ENCODE measurements at regions not wholly inside any gene's neighbourhood (a gene's known extent, or its start where the extent isn't known, plus 50 kb on each side); places are given as distances from the start of the nearest gene placed in this dataset.

GRCh38 chr21:39121600-39122355 lies 61.5 kb downstream of the PSMG1 start:
- TF ChIP-seq EZH2 (IDR thresholded peaks at IDR 0.05; ENCODE audit: borderline replicate concordance, control insufficient read depth, low read depth, low read length) (no peak), SUPT20H (IDR thresholded peaks at IDR 0.05; ENCODE audit: borderline replicate concordance, control insufficient read depth, low read depth, low read length) (no peak), GATAD2B (conservative IDR thresholded peaks at IDR 0.05; ENCODE audit: low read depth) (no peak), CTCF (IDR thresholded peaks at IDR 0.05 in 2 of 3, conservative IDR thresholded peaks at IDR 0.05 in 1 of 3; ENCODE audit: control insufficient read depth in 2 of 3, extremely low read depth in 1 of 3, insufficient read depth in 1 of 3, low read depth in 3 of 3, low read length in 3 of 3) (no peak), GABPA (IDR thresholded peaks at IDR 0.05; ENCODE audit: low read depth) (no peak), CREM (IDR thresholded peaks at IDR 0.05; ENCODE audit: low read depth) (no peak), PRDM15 (CRISPR knock-in tag; IDR thresholded peaks at IDR 0.05) (no peak), RCOR1 (conservative IDR thresholded peaks at IDR 0.05; ENCODE audit: low read depth, low read length) (no peak), POLR2A (IDR thresholded peaks at IDR 0.05; ENCODE audit: low read depth, low read length) (no peak), CBX3 (IDR thresholded peaks at IDR 0.05; ENCODE audit: borderline replicate concordance, low read depth) (no peak)
- TF ChIP-seq, protein P1, sequence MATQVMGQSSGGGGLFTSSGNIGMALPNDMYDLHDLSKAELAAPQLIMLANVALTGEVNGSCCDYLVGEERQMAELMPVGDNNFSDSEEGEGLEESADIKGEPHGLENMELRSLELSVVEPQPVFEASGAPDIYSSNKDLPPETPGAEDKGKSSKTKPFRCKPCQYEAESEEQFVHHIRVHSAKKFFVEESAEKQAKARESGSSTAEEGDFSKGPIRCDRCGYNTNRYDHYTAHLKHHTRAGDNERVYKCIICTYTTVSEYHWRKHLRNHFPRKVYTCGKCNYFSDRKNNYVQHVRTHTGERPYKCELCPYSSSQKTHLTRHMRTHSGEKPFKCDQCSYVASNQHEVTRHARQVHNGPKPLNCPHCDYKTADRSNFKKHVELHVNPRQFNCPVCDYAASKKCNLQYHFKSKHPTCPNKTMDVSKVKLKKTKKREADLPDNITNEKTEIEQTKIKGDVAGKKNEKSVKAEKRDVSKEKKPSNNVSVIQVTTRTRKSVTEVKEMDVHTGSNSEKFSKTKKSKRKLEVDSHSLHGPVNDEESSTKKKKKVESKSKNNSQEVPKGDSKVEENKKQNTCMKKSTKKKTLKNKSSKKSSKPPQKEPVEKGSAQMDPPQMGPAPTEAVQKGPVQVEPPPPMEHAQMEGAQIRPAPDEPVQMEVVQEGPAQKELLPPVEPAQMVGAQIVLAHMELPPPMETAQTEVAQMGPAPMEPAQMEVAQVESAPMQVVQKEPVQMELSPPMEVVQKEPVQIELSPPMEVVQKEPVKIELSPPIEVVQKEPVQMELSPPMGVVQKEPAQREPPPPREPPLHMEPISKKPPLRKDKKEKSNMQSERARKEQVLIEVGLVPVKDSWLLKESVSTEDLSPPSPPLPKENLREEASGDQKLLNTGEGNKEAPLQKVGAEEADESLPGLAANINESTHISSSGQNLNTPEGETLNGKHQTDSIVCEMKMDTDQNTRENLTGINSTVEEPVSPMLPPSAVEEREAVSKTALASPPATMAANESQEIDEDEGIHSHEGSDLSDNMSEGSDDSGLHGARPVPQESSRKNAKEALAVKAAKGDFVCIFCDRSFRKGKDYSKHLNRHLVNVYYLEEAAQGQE (IDR thresholded peaks at IDR 0.05; ENCODE audit: low read depth, low read length), result no peak
- TF ChIP-seq, protein P2, sequence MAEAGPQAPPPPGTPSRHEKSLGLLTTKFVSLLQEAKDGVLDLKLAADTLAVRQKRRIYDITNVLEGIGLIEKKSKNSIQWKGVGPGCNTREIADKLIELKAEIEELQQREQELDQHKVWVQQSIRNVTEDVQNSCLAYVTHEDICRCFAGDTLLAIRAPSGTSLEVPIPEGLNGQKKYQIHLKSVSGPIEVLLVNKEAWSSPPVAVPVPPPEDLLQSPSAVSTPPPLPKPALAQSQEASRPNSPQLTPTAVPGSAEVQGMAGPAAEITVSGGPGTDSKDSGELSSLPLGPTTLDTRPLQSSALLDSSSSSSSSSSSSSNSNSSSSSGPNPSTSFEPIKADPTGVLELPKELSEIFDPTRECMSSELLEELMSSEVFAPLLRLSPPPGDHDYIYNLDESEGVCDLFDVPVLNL (IDR thresholded peaks at IDR 0.05; ENCODE audit: low read depth, low read length), result no peak

All from GM12878 (cell line).